GM20000 (cell line): ENCODE measurements at regions not wholly inside any gene's neighbourhood (a gene's known extent, or its start where the extent isn't known, plus 50 kb on each side); places are given as distances from the start of the nearest gene placed in this dataset.

Source experiments
- DNase-seq: peaks from one replicate; pipeline ENCODE4 v3.0.0; 2012; ENCODE audit warnings: low spot score
- TF ChIP-seq, protein P1 (sequence below): IDR thresholded peaks from 2 replicates; pipeline ENCODE4 v1.5.1; 2012; ENCODE audit warnings: mild to moderate bottlenecking, control low read depth; ENCODE audit errors: extremely low read depth, missing control alignments

DNA sequence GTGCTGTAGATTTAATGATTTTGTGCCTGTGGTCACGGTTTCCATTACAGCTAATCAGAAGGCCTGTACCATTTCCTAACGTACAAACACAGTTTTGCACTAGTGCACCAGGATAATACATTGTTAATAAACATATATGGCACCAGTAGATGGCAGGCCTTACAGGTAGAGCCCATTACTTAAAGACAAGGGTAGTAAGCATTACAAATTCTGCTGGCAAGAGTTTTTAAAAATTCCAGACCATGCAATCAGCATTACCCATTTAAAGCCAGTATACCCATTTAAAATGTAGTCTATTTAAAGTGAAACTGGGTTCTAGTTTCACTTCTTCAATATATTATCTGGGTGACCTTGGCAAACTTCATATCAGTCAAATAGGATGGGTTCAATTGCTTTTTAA lies 224.2 kb downstream of the NUP35 start:
- TF ChIP-seq, protein P1, sequence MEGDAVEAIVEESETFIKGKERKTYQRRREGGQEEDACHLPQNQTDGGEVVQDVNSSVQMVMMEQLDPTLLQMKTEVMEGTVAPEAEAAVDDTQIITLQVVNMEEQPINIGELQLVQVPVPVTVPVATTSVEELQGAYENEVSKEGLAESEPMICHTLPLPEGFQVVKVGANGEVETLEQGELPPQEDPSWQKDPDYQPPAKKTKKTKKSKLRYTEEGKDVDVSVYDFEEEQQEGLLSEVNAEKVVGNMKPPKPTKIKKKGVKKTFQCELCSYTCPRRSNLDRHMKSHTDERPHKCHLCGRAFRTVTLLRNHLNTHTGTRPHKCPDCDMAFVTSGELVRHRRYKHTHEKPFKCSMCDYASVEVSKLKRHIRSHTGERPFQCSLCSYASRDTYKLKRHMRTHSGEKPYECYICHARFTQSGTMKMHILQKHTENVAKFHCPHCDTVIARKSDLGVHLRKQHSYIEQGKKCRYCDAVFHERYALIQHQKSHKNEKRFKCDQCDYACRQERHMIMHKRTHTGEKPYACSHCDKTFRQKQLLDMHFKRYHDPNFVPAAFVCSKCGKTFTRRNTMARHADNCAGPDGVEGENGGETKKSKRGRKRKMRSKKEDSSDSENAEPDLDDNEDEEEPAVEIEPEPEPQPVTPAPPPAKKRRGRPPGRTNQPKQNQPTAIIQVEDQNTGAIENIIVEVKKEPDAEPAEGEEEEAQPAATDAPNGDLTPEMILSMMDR, result no peak
- DNase-seq, result no peak

DNA sequence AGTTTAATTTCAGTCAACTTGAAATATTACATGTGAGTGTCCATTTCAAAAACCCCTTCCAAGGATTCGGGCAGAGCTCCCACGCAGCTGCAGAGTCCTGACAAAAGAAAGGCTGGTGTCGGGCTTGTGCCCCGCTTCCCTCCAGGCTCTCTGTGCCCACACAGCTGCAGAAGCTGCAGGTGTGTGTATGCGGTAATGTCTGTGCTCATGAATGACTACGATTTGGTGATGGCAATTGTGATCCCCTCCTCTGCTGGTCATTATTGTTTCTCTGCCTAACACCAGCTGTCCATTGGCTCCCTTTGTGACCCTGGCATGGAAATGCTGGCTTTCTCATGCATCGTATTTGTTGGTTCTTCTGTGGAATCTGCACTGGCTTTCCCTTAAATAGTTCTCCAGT lies 224.8 kb downstream of the NUP35 start:
- TF ChIP-seq, protein P1, result no peak
- DNase-seq, result no peak

DNA sequence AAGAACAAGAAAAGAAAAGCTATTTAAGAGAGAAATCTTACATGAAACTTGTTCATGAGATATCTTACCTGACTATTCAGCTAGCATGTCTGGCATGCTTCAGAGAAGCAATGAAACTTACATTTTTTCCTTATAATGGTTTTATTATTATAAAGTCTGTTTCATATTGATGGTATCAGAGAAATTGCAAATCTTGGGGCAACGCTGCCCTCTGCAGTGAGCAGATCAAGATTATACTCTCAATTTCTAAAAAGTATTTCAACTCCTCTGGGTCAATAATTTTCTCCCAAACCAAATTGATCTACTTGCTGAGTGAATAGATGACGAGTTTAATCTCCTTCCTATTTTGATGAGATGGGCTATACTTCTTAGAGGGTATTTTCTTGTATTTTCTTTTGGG lies 235.6 kb downstream of the NUP35 start:
- TF ChIP-seq, protein P1, result no peak
- DNase-seq, result no peak

DNA sequence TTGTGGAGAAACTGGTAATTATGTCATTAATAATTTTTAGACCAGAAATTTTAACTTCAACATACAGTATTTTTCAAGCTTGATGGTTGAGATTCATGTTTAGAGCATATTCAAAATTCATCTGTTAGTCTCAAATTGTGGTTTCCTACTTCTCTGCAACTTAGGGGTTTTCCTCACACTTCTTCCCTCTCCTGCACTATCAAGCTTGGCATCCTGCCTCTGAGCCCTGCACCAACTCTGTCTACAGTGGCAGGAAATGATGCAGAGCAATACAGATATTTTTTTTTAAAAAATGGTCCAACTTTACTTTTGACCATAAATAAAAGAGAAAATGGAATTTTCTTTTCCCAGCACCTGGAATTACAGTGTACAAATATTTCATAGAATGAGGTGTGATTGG lies 247.3 kb downstream of the NUP35 start:
- TF ChIP-seq, protein P1, result no peak
- DNase-seq, result no peak

DNA sequence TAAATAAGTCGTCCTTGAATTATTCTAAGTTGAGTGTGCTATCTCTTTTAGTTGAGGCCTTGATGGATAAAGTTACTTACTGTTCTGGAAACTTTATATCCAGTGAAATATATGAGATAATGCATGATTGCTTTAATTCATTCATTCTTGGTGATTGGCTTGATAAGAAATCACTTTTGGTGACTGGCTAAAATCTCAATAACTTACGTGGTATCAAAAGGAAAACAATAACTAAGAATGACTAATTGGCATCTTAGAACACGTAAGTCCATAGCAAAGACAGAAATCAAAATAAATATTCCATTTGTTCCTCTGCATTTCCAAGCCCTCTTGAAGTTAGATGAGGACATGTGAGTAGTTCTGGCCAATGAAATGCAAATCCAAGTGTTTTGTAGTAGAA lies 251.6 kb downstream of the NUP35 start:
- TF ChIP-seq, protein P1, result no peak
- no peak for DNase-seq

DNA sequence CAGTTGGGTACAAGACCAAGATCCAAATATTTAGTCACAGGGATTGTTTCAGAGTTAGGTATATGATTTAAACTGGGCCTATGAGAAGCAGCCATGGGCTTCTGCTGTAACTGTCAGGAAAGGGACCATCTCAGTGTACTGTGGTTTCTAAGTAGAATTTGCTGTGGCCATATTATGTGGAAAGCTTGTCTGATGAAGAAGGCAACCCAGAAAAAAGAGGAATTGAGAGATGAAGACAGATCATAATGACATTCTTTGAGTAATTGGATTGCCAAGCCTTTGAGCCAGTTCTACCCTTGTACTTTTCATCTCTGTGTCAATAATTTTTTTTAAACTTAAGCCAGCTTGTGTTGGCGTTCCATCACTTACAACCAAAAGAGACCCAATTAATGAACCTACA lies 259.6 kb downstream of the NUP35 start:
- no peak for DNase-seq
- TF ChIP-seq, protein P1, result no peak

DNA sequence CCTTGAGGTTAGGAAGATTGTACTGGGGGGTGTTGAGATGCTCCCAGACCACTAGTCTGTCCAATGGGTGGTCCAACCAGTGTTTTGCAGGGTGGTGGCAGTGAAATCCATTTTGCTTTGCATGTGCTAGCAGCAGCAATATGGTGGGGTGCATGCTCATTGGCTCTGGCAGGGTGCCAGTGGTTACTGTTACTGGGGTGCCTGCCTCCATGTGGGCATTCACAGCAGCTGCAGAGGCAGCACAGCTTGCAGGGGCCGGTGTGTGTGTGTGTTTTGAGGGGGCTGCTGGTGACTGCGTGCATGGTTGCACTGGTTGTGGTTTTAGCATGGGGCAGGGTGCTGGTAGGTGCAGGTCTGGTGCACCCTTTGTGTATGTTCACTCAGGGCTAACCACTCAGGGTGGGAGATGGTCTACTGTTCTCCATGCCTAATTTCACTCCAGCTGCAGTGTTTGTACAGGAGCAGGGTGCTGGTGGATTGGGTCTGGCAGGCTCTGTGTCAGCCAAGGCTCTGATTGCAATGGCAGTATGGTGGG lies 265.4 kb downstream of the NUP35 start:
- TF ChIP-seq, protein P1, result no peak
- no peak for DNase-seq
